22Rv1 (cell line): ENCODE measurements at regions not wholly inside any gene's neighbourhood (a gene's known extent, or its start where the extent isn't known, plus 50 kb on each side); places are given as distances from the start of the nearest gene placed in this dataset.

ENCODE experiments used
- ZFX ChIP-seq: fragments of 450-650 bp; IDR thresholded peaks from 2 replicates; pipeline ENCODE4 v1.6.1; 2017; ENCODE audit warnings: antibody characterized with exemption, borderline replicate concordance
- TF ChIP-seq, protein P1 (sequence below): fragments of 450-650 bp; IDR thresholded peaks from 2 replicates; pipeline ENCODE4 v1.5.1; 2017; ENCODE audit warnings: mild to moderate bottlenecking

DNA sequence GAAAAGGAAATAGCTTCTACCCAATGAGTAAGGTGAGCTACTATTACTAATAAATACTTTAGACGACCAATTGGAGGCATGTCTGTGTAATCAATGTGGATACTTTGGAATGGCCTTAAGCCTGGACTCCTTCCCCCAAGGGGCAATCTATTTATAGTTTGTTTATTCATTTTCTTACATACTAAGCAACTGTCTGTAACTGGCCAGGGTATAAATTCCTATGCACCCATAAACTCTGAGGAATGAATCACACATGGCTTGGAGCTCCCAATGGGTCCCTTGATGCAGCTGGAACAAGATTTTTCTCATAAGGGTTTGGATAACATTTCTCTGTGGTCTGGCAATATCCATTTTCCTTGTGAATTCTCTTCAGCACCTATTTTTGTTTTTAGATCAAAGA lies 506.8 kb downstream of the EDEM1 start:
- TF ChIP-seq, protein P1, sequence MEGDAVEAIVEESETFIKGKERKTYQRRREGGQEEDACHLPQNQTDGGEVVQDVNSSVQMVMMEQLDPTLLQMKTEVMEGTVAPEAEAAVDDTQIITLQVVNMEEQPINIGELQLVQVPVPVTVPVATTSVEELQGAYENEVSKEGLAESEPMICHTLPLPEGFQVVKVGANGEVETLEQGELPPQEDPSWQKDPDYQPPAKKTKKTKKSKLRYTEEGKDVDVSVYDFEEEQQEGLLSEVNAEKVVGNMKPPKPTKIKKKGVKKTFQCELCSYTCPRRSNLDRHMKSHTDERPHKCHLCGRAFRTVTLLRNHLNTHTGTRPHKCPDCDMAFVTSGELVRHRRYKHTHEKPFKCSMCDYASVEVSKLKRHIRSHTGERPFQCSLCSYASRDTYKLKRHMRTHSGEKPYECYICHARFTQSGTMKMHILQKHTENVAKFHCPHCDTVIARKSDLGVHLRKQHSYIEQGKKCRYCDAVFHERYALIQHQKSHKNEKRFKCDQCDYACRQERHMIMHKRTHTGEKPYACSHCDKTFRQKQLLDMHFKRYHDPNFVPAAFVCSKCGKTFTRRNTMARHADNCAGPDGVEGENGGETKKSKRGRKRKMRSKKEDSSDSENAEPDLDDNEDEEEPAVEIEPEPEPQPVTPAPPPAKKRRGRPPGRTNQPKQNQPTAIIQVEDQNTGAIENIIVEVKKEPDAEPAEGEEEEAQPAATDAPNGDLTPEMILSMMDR = no peak
- no peak for TF ChIP-seq ZFX
